ENCODE measurements at regions not wholly inside any gene's neighbourhood (a gene's known extent, or its start where the extent isn't known, plus 50 kb on each side); places are given as distances from the start of the nearest gene placed in this dataset.

GRCh38 chr11:45560913-45561281 is 104.5 kb downstream of the CHST1 start:
- H3K4me1 ChIP-seq (ENCODE audit: low read length) = no peaks in the 10 kb centered on the region
- H3K9me3 ChIP-seq (replicated peaks; ENCODE audit: insufficient read depth, low read length) = no peaks in the 10 kb centered on the region
- H3K4me3 ChIP-seq (ENCODE audit: low read length) = no peak overlapping the region
- H3K4me2 ChIP-seq (ENCODE audit: low read depth, low read length) = no peak overlapping the region
- peaks cover 17% of the 10 kb centered on the region for H3K27me3 ChIP-seq (replicated peaks; ENCODE audit: insufficient read depth, low read length)
- H3K27ac ChIP-seq (ENCODE audit: low read length) = no peak overlapping the region
- TF ChIP-seq EZH2 (optimal IDR thresholded peaks at IDR 0.05; ENCODE audit: low read depth, low read length) (no peak), EZH2phosphoT487 (IDR thresholded peaks at IDR 0.05; ENCODE audit: low read length) (no peak), CTCF (IDR thresholded peaks at IDR 0.05; ENCODE audit: low read length) (no peak)
- H3K9ac ChIP-seq (ENCODE audit: low read length) = no peak overlapping the region
- H3K36me3 ChIP-seq (replicated peaks; ENCODE audit: insufficient read depth, low read length) = no peaks in the 10 kb centered on the region
- no peak overlapping the region for H2AFZ ChIP-seq (ENCODE audit: low read length)
- H3K9me2 ChIP-seq (replicated peaks; ENCODE audit: insufficient read depth, low read length) = no peaks in the 10 kb centered on the region
- no peaks in the 10 kb centered on the region for H4K20me1 ChIP-seq (ENCODE audit: insufficient read depth, low read length)
- DNase-seq = no peak
- no peaks in the 10 kb centered on the region for H3F3A ChIP-seq (ENCODE audit: insufficient read depth, low read length)
- H3K79me2 ChIP-seq (ENCODE audit: low read length) = no peaks in the 10 kb centered on the region

GRCh38 chr11:45560155-45560912 is 105.1 kb downstream of the CHST1 start:
- Histone ChIP-seq H3K27me3 (replicated peaks; ENCODE audit: insufficient read depth, low read length) (peaks cover 17% of the 10 kb centered on the region), H3F3A (ENCODE audit: insufficient read depth, low read length) (no peaks in the 10 kb centered on the region), H3K36me3 (replicated peaks; ENCODE audit: insufficient read depth, low read length) (no peaks in the 10 kb centered on the region), H3K9me2 (replicated peaks; ENCODE audit: insufficient read depth, low read length) (no peaks in the 10 kb centered on the region), H3K9ac (ENCODE audit: low read length) (no peak overlapping the region), H3K4me1 (ENCODE audit: low read length) (no peaks in the 10 kb centered on the region), H3K4me2 (ENCODE audit: low read depth, low read length) (no peak overlapping the region), H3K9me3 (replicated peaks; ENCODE audit: insufficient read depth, low read length) (no peaks in the 10 kb centered on the region), H3K79me2 (ENCODE audit: low read length) (no peaks in the 10 kb centered on the region), H2AFZ (ENCODE audit: low read length) (no peak overlapping the region), H3K4me3 (ENCODE audit: low read length) (no peak overlapping the region), H3K27ac (ENCODE audit: low read length) (no peak overlapping the region), H4K20me1 (ENCODE audit: insufficient read depth, low read length) (no peaks in the 10 kb centered on the region)
- TF ChIP-seq EZH2phosphoT487 (IDR thresholded peaks at IDR 0.05; ENCODE audit: low read length) (no peak), CTCF (IDR thresholded peaks at IDR 0.05; ENCODE audit: low read length) (no peak), EZH2 (optimal IDR thresholded peaks at IDR 0.05; ENCODE audit: low read depth, low read length) (no peak)
- no peak for DNase-seq

GRCh38 chr11:45556851-45557707 is 108.3 kb downstream of the CHST1 start:
- no peaks in the 10 kb centered on the region for H3K27me3 ChIP-seq (replicated peaks; ENCODE audit: insufficient read depth, low read length)
- no peak overlapping the region for H2AFZ ChIP-seq (ENCODE audit: low read length)
- no peaks in the 10 kb centered on the region for H3K79me2 ChIP-seq (ENCODE audit: low read length)
- DNase-seq = no peak
- no peak for TF ChIP-seq CTCF (IDR thresholded peaks at IDR 0.05; ENCODE audit: low read length)
- TF ChIP-seq EZH2 (optimal IDR thresholded peaks at IDR 0.05; ENCODE audit: low read depth, low read length) = no peak
- no peak for TF ChIP-seq EZH2phosphoT487 (IDR thresholded peaks at IDR 0.05; ENCODE audit: low read length)
- no peaks in the 10 kb centered on the region for H3K36me3 ChIP-seq (replicated peaks; ENCODE audit: insufficient read depth, low read length)
- no peak overlapping the region for H3K4me2 ChIP-seq (ENCODE audit: low read depth, low read length)
- no peaks in the 10 kb centered on the region for H3F3A ChIP-seq (ENCODE audit: insufficient read depth, low read length)
- no peak overlapping the region for H3K9ac ChIP-seq (ENCODE audit: low read length)
- no peak overlapping the region for H3K27ac ChIP-seq (ENCODE audit: low read length)
- no peaks in the 10 kb centered on the region for H3K4me1 ChIP-seq (ENCODE audit: low read length)
- no peak overlapping the region for H3K4me3 ChIP-seq (ENCODE audit: low read length)
- no peaks in the 10 kb centered on the region for H3K9me2 ChIP-seq (replicated peaks; ENCODE audit: insufficient read depth, low read length)
- no peaks in the 10 kb centered on the region for H3K9me3 ChIP-seq (replicated peaks; ENCODE audit: insufficient read depth, low read length)
- no peaks in the 10 kb centered on the region for H4K20me1 ChIP-seq (ENCODE audit: insufficient read depth, low read length)

All from MM.1S (cell line).